Fibroblast of pulmonary artery (primary cell): ENCODE measurements at regions not wholly inside any gene's neighbourhood (a gene's known extent, or its start where the extent isn't known, plus 50 kb on each side); places are given as distances from the start of the nearest gene placed in this dataset.

Source experiments
- DNase-seq: peaks from one replicate; pipeline ENCODE4 v3.0.0-alpha.2; 2010; ENCODE audit warnings: low read depth
- H3K4me3 ChIP-seq: replicated peaks from 2 replicates; pipeline ENCODE4 v1.5.1; 2011; ENCODE audit warnings: low read depth, mild to moderate bottlenecking, control low read depth, low read length, moderate library complexity
- TF ChIP-seq, protein P1 (sequence below): IDR thresholded peaks from 2 replicates; pipeline ENCODE4 v1.5.1; 2011; ENCODE audit warnings: mild to moderate bottlenecking, control low read depth, low read length, inconsistent platforms; ENCODE audit errors: missing control alignments

GRCh38 chr14:97695456-97695981, 898.3 kb downstream of the VRK1 start:
- TF ChIP-seq, protein P1, sequence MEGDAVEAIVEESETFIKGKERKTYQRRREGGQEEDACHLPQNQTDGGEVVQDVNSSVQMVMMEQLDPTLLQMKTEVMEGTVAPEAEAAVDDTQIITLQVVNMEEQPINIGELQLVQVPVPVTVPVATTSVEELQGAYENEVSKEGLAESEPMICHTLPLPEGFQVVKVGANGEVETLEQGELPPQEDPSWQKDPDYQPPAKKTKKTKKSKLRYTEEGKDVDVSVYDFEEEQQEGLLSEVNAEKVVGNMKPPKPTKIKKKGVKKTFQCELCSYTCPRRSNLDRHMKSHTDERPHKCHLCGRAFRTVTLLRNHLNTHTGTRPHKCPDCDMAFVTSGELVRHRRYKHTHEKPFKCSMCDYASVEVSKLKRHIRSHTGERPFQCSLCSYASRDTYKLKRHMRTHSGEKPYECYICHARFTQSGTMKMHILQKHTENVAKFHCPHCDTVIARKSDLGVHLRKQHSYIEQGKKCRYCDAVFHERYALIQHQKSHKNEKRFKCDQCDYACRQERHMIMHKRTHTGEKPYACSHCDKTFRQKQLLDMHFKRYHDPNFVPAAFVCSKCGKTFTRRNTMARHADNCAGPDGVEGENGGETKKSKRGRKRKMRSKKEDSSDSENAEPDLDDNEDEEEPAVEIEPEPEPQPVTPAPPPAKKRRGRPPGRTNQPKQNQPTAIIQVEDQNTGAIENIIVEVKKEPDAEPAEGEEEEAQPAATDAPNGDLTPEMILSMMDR: no peak
- DNase-seq: no peak
- no peak overlapping the region for H3K4me3 ChIP-seq

- no peak for DNase-seq
- H3K4me3 ChIP-seq: no peak overlapping the region
Observed at GRCh38 chr14:97697772-97698171, 900.6 kb downstream of the VRK1 start.

DNA sequence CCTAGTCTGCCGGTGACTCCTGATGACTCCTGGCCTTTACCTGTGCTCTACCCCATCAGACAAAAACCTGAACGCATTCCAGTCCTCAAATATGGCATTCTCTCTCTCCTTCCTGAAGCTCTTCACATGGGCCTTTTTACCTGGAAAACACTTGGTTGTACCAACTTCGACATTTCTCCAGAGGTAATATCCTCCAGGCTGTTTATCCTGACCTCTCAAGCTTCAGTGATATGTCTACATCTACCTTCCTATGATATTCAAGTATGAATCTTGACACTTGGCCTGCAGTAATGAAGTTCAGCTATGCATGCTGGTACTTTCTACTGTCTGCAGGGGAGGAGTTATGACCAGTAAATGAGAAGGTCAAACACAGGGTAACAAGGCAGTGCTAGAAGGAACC, 901.8 kb downstream of the VRK1 start:
- TF ChIP-seq, protein P1: no peak
- H3K4me3 ChIP-seq: no peak overlapping the region
- no peak for DNase-seq

More at GRCh38 chr14:97697772-97698171, 900.6 kb downstream of the VRK1 start:
- TF ChIP-seq, protein P1: no peak

GRCh38 chr14:97703006-97703760, 906.0 kb downstream of the VRK1 start:
- no peak overlapping the region for H3K4me3 ChIP-seq
- TF ChIP-seq, protein P1: no peak
- DNase-seq: no peak

GRCh38 chr14:97704316-97704885, 907.2 kb downstream of the VRK1 start:
- DNase-seq: no peak
- no peak overlapping the region for H3K4me3 ChIP-seq
- TF ChIP-seq, protein P1: no peak

- no peak for DNase-seq
- H3K4me3 ChIP-seq: no peak overlapping the region
- TF ChIP-seq, protein P1: no peak
Observed at GRCh38 chr14:97705107-97705506, 907.9 kb downstream of the VRK1 start.
